Keratinocyte (primary cell): ENCODE measurements at regions not wholly inside any gene's neighbourhood (a gene's known extent, or its start where the extent isn't known, plus 50 kb on each side); places are given as distances from the start of the nearest gene placed in this dataset.

Experiments
- DNase-seq: peaks from one replicate; pipeline ENCODE4 v3.0.0-alpha.2; 2011; ENCODE audit warnings: low read depth, missing footprints, low spot score
- FAIRE-seq: peaks from 2 replicates; lab custom pipeline; 2011; peaks lifted over from hg19 to GRCh38; lab: Jason Lieb, UNC
- H2AFZ ChIP-seq: 2 replicates; pipeline ENCODE4 v1.6.0; 2012; ENCODE audit warnings: low read length, control low read depth, inconsistent platforms; ENCODE audit not compliant: control insufficient read depth
- H3K27ac ChIP-seq: 2 replicates; pipeline ENCODE4 v1.5.1; 2011; ENCODE audit warnings: low read length; ENCODE audit not compliant: control insufficient read depth, insufficient read depth
- H3K27me3 ChIP-seq: 3 replicates; pipeline ENCODE4 v1.6.0; 2011; ENCODE audit warnings: low read length; ENCODE audit not compliant: control insufficient read depth, insufficient read depth; ENCODE audit errors: extremely low read depth
- H3K36me3 ChIP-seq, 2 experiments: 2 replicates in 1 of 2; 3 replicates in 1 of 2; pipeline ENCODE4 v1.5.1; 2011; ENCODE audit warnings: low read length in 2 of 2, mild to moderate bottlenecking in 1 of 2; ENCODE audit not compliant: control insufficient read depth in 2 of 2, insufficient read depth in 2 of 2; ENCODE audit errors: extremely low read depth in 1 of 2
- H3K4me1 ChIP-seq: 3 replicates; pipeline ENCODE4 v1.5.1; 2011; ENCODE audit warnings: low read length; ENCODE audit not compliant: control insufficient read depth, insufficient read depth; ENCODE audit errors: extremely low read depth
- H3K4me2 ChIP-seq: 3 replicates; pipeline ENCODE4 v1.6.0; 2011; ENCODE audit warnings: low read depth, low read length; ENCODE audit not compliant: control insufficient read depth, insufficient read depth; ENCODE audit errors: extremely low read depth
- H3K4me3 ChIP-seq, 3 experiments: fragments of 200-600 bp in 1 of 3; sonication (generic) in 1 of 3; 2 replicates in 2 of 3; 3 replicates in 1 of 3; pipeline ENCODE4 v1.5.1; 2011 to 2016; ENCODE audit warnings: low read length in 3 of 3, mild to moderate bottlenecking in 3 of 3, control low read depth in 2 of 3, inconsistent platforms in 1 of 3, low read depth in 1 of 3, mixed read lengths in 1 of 3, mixed run types in 1 of 3, moderate library complexity in 1 of 3; ENCODE audit not compliant: control insufficient read depth in 2 of 3, insufficient read depth in 2 of 3; ENCODE audit errors: extremely low read depth in 1 of 3
- H3K79me2 ChIP-seq: 2 replicates; pipeline ENCODE4 v1.6.0; 2012; ENCODE audit warnings: low read length; ENCODE audit not compliant: control insufficient read depth, insufficient read depth
- H3K9ac ChIP-seq: 3 replicates; pipeline ENCODE4 v1.6.0; 2011; ENCODE audit warnings: low read length; ENCODE audit not compliant: control insufficient read depth, insufficient read depth; ENCODE audit errors: extremely low read depth
- H3K9me1 ChIP-seq: 3 replicates; pipeline ENCODE4 v1.6.0; 2011; ENCODE audit warnings: low read length; ENCODE audit not compliant: control insufficient read depth, insufficient read depth; ENCODE audit errors: extremely low read depth
- H3K9me3 ChIP-seq: 2 replicates; pipeline ENCODE4 v1.5.1; 2012; ENCODE audit warnings: low read depth, low read length; ENCODE audit not compliant: control insufficient read depth
- H4K20me1 ChIP-seq: 3 replicates; pipeline ENCODE4 v1.6.0; 2011; ENCODE audit warnings: low read length; ENCODE audit not compliant: control insufficient read depth, insufficient read depth; ENCODE audit errors: extremely low read depth
- CTCF ChIP-seq, 3 experiments: IDR thresholded peaks in 1 of 3; conservative IDR thresholded peaks in 1 of 3; optimal IDR thresholded peaks in 1 of 3; 2 replicates in 2 of 3; 3 replicates in 1 of 3; pipeline versions ENCODE3 to v1.5.1; 2011; ENCODE audit warnings: low read length in 3 of 3, mild to moderate bottlenecking in 3 of 3, moderate library complexity in 2 of 3, control low read depth in 1 of 3, inconsistent platforms in 1 of 3; ENCODE audit not compliant: insufficient read depth in 2 of 3; ENCODE audit errors: extremely low read depth in 1 of 3
- EZH2 ChIP-seq: IDR thresholded peaks from one replicate; pipeline ENCODE4 v1.6.1; 2012; ENCODE audit warnings: inconsistent platforms, mild to moderate bottlenecking, low read length, moderate library complexity
- dilution Hi-C: fragments of 300-500 bp; cut with MboI; formaldehyde crosslinking; loops from one replicate; pipeline ENCODE4 v1.7.0; 2020; ENCODE audit warnings: low sequenced_read_pairs; ENCODE audit not compliant: extremely low pct_ligation_motif_present

- TF ChIP-seq EZH2 (no peak), CTCF (optimal IDR thresholded peaks at IDR 0.05 in 1 of 3, IDR thresholded peaks at IDR 0.05 in 1 of 3, conservative IDR thresholded peaks at IDR 0.05 in 1 of 3; ENCODE audit: extremely low read depth in 1 of 3, insufficient read depth in 2 of 3, low read length in 3 of 3) (no peak)
- Histone ChIP-seq H3K79me2 (no peaks in the 10 kb centered on the region), H3K4me2 (no peak overlapping the region), H3K27me3 (no peaks in the 10 kb centered on the region), H3K4me3 (no peak overlapping the region), H3K9ac (no peak overlapping the region), H3K36me3 (no peaks in the 10 kb centered on the region), H3K4me1 (peaks cover 4% of the 10 kb centered on the region), H2AFZ (no peak overlapping the region), H3K9me3 (no peaks in the 10 kb centered on the region), H3K27ac (no peak overlapping the region), H3K9me1 (no peaks in the 10 kb centered on the region), H4K20me1 (no peaks in the 10 kb centered on the region)
- dilution Hi-C loops = no loop called here
- FAIRE-seq (peak; percentile 41), DNase-seq (no peak)
Observed at GRCh38 chr14:71574976-71575375, 357.3 kb upstream of the RGS6 start.

GRCh38 chr14:71576472-71576871, 355.8 kb upstream of the RGS6 start:
- H3K4me3 ChIP-seq = no peak overlapping the region
- H3K9me1 ChIP-seq = no peaks in the 10 kb centered on the region
- dilution Hi-C loops = no loop called here
- no peak for TF ChIP-seq EZH2
- TF ChIP-seq CTCF (optimal IDR thresholded peaks at IDR 0.05 in 1 of 3, IDR thresholded peaks at IDR 0.05 in 1 of 3, conservative IDR thresholded peaks at IDR 0.05 in 1 of 3; ENCODE audit: extremely low read depth in 1 of 3, insufficient read depth in 2 of 3, low read length in 3 of 3) = no peak
- H3K4me1 ChIP-seq = peaks cover 4% of the 10 kb centered on the region
- no peak for DNase-seq
- H3K9me3 ChIP-seq = no peaks in the 10 kb centered on the region
- no peaks in the 10 kb centered on the region for H3K27me3 ChIP-seq
- no peak overlapping the region for H3K4me2 ChIP-seq
- H3K27ac ChIP-seq = no peak overlapping the region
- H3K79me2 ChIP-seq = no peaks in the 10 kb centered on the region
- no peak for FAIRE-seq
- no peak overlapping the region for H3K9ac ChIP-seq
- H3K36me3 ChIP-seq = no peaks in the 10 kb centered on the region
- no peak overlapping the region for H2AFZ ChIP-seq
- H4K20me1 ChIP-seq = no peaks in the 10 kb centered on the region
